ENCODE measurements at regions not wholly inside any gene's neighbourhood (a gene's known extent, or its start where the extent isn't known, plus 50 kb on each side); places are given as distances from the start of the nearest gene placed in this dataset.

GRCh38 chr4:77384094-77384493 lies 221.5 kb upstream of the CXCL13 start:
- no peak for TF ChIP-seq EP300 (IDR thresholded peaks at IDR 0.05; ENCODE audit: low read depth)
- TF ChIP-seq CTCF (IDR thresholded peaks at IDR 0.05) = no peak
- no peak for TF ChIP-seq POLR2AphosphoS5 (IDR thresholded peaks at IDR 0.05)
